DOHH2 (cell line): ENCODE measurements at regions not wholly inside any gene's neighbourhood (a gene's known extent, or its start where the extent isn't known, plus 50 kb on each side); places are given as distances from the start of the nearest gene placed in this dataset.

Source experiments
- CTCF ChIP-seq: fragments of 200-600 bp; sonication (generic); IDR thresholded peaks from one replicate; pipeline ENCODE4 v1.5.1; 2014; ENCODE audit warnings: antibody characterized with exemption, mild to moderate bottlenecking, low read depth, low read length; ENCODE audit not compliant: poor library complexity, severe bottlenecking
- EZH2phosphoT487 ChIP-seq: fragments of 200-600 bp; sonication (generic); IDR thresholded peaks from 2 replicates; pipeline ENCODE4 v1.6.1; 2017; ENCODE audit warnings: borderline replicate concordance, mild to moderate bottlenecking, antibody characterized with exemption, low read length, moderate library complexity, mixed read lengths

- no peak for TF ChIP-seq CTCF
- no peak for TF ChIP-seq EZH2phosphoT487
Measured at GRCh38 chr4:35556387-35556786, 687.9 kb downstream of the ARAP2 start.
